ENCODE measurements at regions not wholly inside any gene's neighbourhood (a gene's known extent, or its start where the extent isn't known, plus 50 kb on each side); places are given as distances from the start of the nearest gene placed in this dataset.

- TF ChIP-seq CTCF (IDR thresholded peaks at IDR 0.05) (peak; percentile 44), REST (IDR thresholded peaks at IDR 0.05; ENCODE audit: insufficient read depth in 1 of 2, low read depth in 2 of 2, low read length in 1 of 2) (no peak)
Measured at GRCh38 chr10:80945264-80945880, 407.7 kb downstream of the SH2D4B start.

All from Panc1 (cell line).